Chondrocyte (in vitro differentiated cells): ENCODE measurements at regions not wholly inside any gene's neighbourhood (a gene's known extent, or its start where the extent isn't known, plus 50 kb on each side); places are given as distances from the start of the nearest gene placed in this dataset.

Experiments used
- DNase-seq: peaks from one replicate; pipeline ENCODE4 v3.0.0; 2021; ENCODE audit warnings: mixed read lengths, low spot score
- H3K27ac Mint-ChIP-seq: one replicate; pipeline ENCODE4 v1.8.0; 2021; ENCODE audit warnings: mild to moderate bottlenecking, moderate library complexity, mixed read lengths; ENCODE audit not compliant: unreplicated experiment
- H3K27me3 Mint-ChIP-seq: 2 replicates; pipeline ENCODE4 v1.8.0; 2021; ENCODE audit warnings: low read depth, mixed read lengths
- H3K36me3 Mint-ChIP-seq: 2 replicates; pipeline ENCODE4 v1.8.0; 2021; ENCODE audit warnings: low read depth, mixed read lengths
- H3K4me1 Mint-ChIP-seq: 2 replicates; pipeline ENCODE4 v1.8.0; 2021; ENCODE audit warnings: low read depth, mild to moderate bottlenecking, mixed read lengths
- H3K4me3 Mint-ChIP-seq: one replicate; pipeline ENCODE4 v1.8.0; 2021; ENCODE audit warnings: mild to moderate bottlenecking, moderate library complexity, mixed read lengths; ENCODE audit not compliant: unreplicated experiment
- H3K9me3 Mint-ChIP-seq: 2 replicates; pipeline ENCODE4 v1.8.0; 2021; ENCODE audit warnings: low read depth, mixed read lengths
- CTCF ChIP-seq: fragments of 200-600 bp; sonication (generic); IDR thresholded peaks from 2 replicates; pipeline ENCODE4 v1.5.0; 2021; ENCODE audit warnings: antibody characterized with exemption, mild to moderate bottlenecking, moderate library complexity

- no peak overlapping the region for H3K27ac Mint-ChIP-seq
- H3K9me3 Mint-ChIP-seq, result peaks cover 9% of the 10 kb centered on the region
- H3K36me3 Mint-ChIP-seq, result no peaks in the 10 kb centered on the region
- peaks cover 22% of the 10 kb centered on the region for H3K27me3 Mint-ChIP-seq
- no peak overlapping the region for H3K4me3 Mint-ChIP-seq
- H3K4me1 Mint-ChIP-seq, result no peaks in the 10 kb centered on the region
- no peak for DNase-seq
- no peak for TF ChIP-seq CTCF
Observed at GRCh38 chr7:155147172-155147571, 77.0 kb downstream of the HTR5A start.

- no peak for TF ChIP-seq CTCF
- Mint-ChIP-seq H3K36me3 (no peaks in the 10 kb centered on the region), H3K9me3 (peaks cover 9% of the 10 kb centered on the region), H3K27me3 (peaks cover 20% of the 10 kb centered on the region), H3K4me3 (no peak overlapping the region), H3K4me1 (no peaks in the 10 kb centered on the region), H3K27ac (no peak overlapping the region)
- DNase-seq, result no peak
Observed at GRCh38 chr7:155147624-155148023, 77.5 kb downstream of the HTR5A start.

GRCh38 chr7:155153676-155154075, 83.6 kb downstream of the HTR5A start:
- H3K36me3 Mint-ChIP-seq, result peaks cover 1% of the 10 kb centered on the region
- H3K9me3 Mint-ChIP-seq, result peaks cover 9% of the 10 kb centered on the region
- DNase-seq, result no peak
- no peak overlapping the region for H3K4me3 Mint-ChIP-seq
- no peak for TF ChIP-seq CTCF
- peaks cover 2% of the 10 kb centered on the region for H3K27me3 Mint-ChIP-seq
- no peaks in the 10 kb centered on the region for H3K4me1 Mint-ChIP-seq
- H3K27ac Mint-ChIP-seq, result no peak overlapping the region

- H3K27me3 Mint-ChIP-seq, result peaks cover 2% of the 10 kb centered on the region
- peaks cover 1% of the 10 kb centered on the region for H3K36me3 Mint-ChIP-seq
- no peaks in the 10 kb centered on the region for H3K4me1 Mint-ChIP-seq
- peaks cover 9% of the 10 kb centered on the region for H3K9me3 Mint-ChIP-seq
- no peak for TF ChIP-seq CTCF
- H3K27ac Mint-ChIP-seq, result no peak overlapping the region
- no peak overlapping the region for H3K4me3 Mint-ChIP-seq
- DNase-seq, result no peak
Observed at GRCh38 chr7:155154586-155154985, 84.5 kb downstream of the HTR5A start.

GRCh38 chr7:155161690-155162089, 91.6 kb downstream of the HTR5A start:
- H3K27me3 Mint-ChIP-seq, result peaks cover 25% of the 10 kb centered on the region
- no peak for DNase-seq
- H3K4me3 Mint-ChIP-seq, result no peak overlapping the region
- no peaks in the 10 kb centered on the region for H3K36me3 Mint-ChIP-seq
- TF ChIP-seq CTCF, result no peak
- H3K27ac Mint-ChIP-seq, result no peak overlapping the region
- H3K9me3 Mint-ChIP-seq, result no peaks in the 10 kb centered on the region
- no peaks in the 10 kb centered on the region for H3K4me1 Mint-ChIP-seq
